Calu3 (cell line): ENCODE measurements at regions not wholly inside any gene's neighbourhood (a gene's known extent, or its start where the extent isn't known, plus 50 kb on each side); places are given as distances from the start of the nearest gene placed in this dataset.

ENCODE experiments used
- BruUV-seq: library from RNA; stranded (reverse); fragments of 400-500 nt; replicated peaks from 2 replicates; lab custom pipeline; 2021; lab: Mats Ljungman, UMichigan
- CTCF ChIA-PET: fragments of 300-600 bp; sonication (Branson Sonifier 250); formaldehyde crosslinking; loops from one replicate; lab custom pipeline; 2022; ENCODE audit warnings: antibody characterized with exemption; lab: Charles Lee
- DNase-seq: peaks from one replicate; pipeline ENCODE4 v3.0.0; 2022
- H3K27ac Mint-ChIP-seq: one replicate; pipeline ENCODE4 v1.8.0; 2022; ENCODE audit warnings: mixed read lengths; ENCODE audit not compliant: unreplicated experiment
- H3K27me3 Mint-ChIP-seq: one replicate; pipeline ENCODE4 v1.8.0; 2022; ENCODE audit warnings: mixed read lengths; ENCODE audit not compliant: unreplicated experiment
- H3K36me3 Mint-ChIP-seq: one replicate; pipeline ENCODE4 v1.8.0; 2022; ENCODE audit warnings: mild to moderate bottlenecking, moderate library complexity, mixed read lengths; ENCODE audit not compliant: insufficient read depth, unreplicated experiment
- H3K4me1 Mint-ChIP-seq: one replicate; pipeline ENCODE4 v1.8.0; 2022; ENCODE audit warnings: mild to moderate bottlenecking, low read depth, mixed read lengths; ENCODE audit not compliant: unreplicated experiment
- H3K4me3 Mint-ChIP-seq: one replicate; pipeline ENCODE4 v1.8.0; 2022; ENCODE audit warnings: mild to moderate bottlenecking, low read depth, moderate library complexity, mixed read lengths; ENCODE audit not compliant: unreplicated experiment
- H3K9me3 Mint-ChIP-seq: one replicate; pipeline ENCODE4 v1.8.0; 2022; ENCODE audit warnings: low read depth, mixed read lengths; ENCODE audit not compliant: unreplicated experiment
- CTCF ChIP-seq: fragments of 200-600 bp; IDR thresholded peaks from one replicate; pipeline ENCODE4 v1.8.0; 2022; ENCODE audit warnings: antibody characterized with exemption; ENCODE audit not compliant: unreplicated experiment
- intact Hi-C: fragments of 100-400 bp; cut with micrococcal nuclease; formaldehyde crosslinking; loops from one replicate; pipeline ENCODE4 v1.10.0; 2022; ENCODE audit not compliant: unreplicated experiment

DNA sequence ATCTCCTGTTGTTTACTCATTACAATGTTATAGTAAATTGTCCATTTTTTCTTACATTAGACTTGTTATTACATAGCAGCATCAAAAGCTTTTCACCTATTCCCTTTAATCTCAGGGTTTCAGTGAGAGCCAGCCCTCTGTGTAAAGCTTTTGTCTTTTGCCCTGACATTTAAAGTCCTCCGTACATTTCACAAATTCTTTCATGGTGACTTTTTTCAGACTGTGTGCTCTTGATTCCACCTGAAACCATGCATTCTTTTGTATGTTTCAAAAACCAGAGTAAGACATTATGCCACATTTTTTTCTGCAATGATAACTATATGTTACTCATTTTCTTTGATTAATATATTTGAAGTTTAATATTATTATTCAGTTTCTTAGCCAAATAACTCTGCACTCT is 781.4 kb upstream of the ROBO1 start:
- H3K27me3 Mint-ChIP-seq = no peaks in the 10 kb centered on the region
- intact Hi-C loops = no loop called here
- H3K4me1 Mint-ChIP-seq = no peaks in the 10 kb centered on the region
- no peaks in the 10 kb centered on the region for H3K9me3 Mint-ChIP-seq
- no peak for DNase-seq
- CTCF ChIA-PET = no interaction called here
- TF ChIP-seq CTCF = no peak
- no peak overlapping the region for H3K27ac Mint-ChIP-seq
- H3K4me3 Mint-ChIP-seq = no peak overlapping the region
- H3K36me3 Mint-ChIP-seq = no peaks in the 10 kb centered on the region
- no TSS peak for BruUV-seq

- H3K27me3 Mint-ChIP-seq = no peaks in the 10 kb centered on the region
- no TSS peak for BruUV-seq
- peaks cover 3% of the 10 kb centered on the region for H3K9me3 Mint-ChIP-seq
- intact Hi-C loops = no loop called here
- H3K27ac Mint-ChIP-seq = no peak overlapping the region
- CTCF ChIA-PET = no interaction called here
- no peak for DNase-seq
- no peaks in the 10 kb centered on the region for H3K36me3 Mint-ChIP-seq
- no peak for TF ChIP-seq CTCF
- no peak overlapping the region for H3K4me3 Mint-ChIP-seq
- no peaks in the 10 kb centered on the region for H3K4me1 Mint-ChIP-seq
Observed at GRCh38 chr3:80543154-80543553, 775.4 kb upstream of the ROBO1 start.

DNA sequence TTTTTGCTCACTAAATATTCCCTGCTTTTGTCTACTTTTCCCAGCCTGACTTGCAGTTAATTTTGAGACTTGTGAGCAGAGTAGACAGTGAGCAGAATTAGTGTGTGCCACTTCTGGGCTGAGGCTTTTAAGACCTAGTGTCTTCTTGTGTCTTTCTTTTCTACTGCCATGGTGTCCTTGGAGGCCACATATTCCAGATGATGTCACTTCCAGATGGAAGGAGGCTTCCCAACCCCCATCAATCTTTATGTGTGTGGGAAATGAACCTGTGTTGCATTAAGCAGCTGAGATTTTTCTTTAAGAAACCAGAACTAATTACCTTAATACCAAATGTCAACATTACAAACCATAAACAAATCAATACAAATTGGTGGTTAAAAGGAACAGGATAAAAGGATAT is 774.7 kb upstream of the ROBO1 start:
- no peaks in the 10 kb centered on the region for H3K4me1 Mint-ChIP-seq
- H3K27ac Mint-ChIP-seq = no peak overlapping the region
- TF ChIP-seq CTCF = no peak
- H3K4me3 Mint-ChIP-seq = no peak overlapping the region
- intact Hi-C loops = no loop called here
- H3K27me3 Mint-ChIP-seq = no peaks in the 10 kb centered on the region
- no peak for DNase-seq
- BruUV-seq = no TSS peak
- no peaks in the 10 kb centered on the region for H3K36me3 Mint-ChIP-seq
- peaks cover 3% of the 10 kb centered on the region for H3K9me3 Mint-ChIP-seq
- CTCF ChIA-PET = no interaction called here

- CTCF ChIA-PET = no interaction called here
- BruUV-seq = no TSS peak
- Mint-ChIP-seq H3K36me3 (no peaks in the 10 kb centered on the region), H3K4me3 (no peak overlapping the region), H3K27ac (no peak overlapping the region), H3K27me3 (no peaks in the 10 kb centered on the region), H3K4me1 (no peaks in the 10 kb centered on the region), H3K9me3 (peaks cover 3% of the 10 kb centered on the region)
- intact Hi-C loops = no loop called here
- no peak for DNase-seq
- no peak for TF ChIP-seq CTCF
Observed at GRCh38 chr3:80537680-80538079, 769.9 kb upstream of the ROBO1 start.

DNA sequence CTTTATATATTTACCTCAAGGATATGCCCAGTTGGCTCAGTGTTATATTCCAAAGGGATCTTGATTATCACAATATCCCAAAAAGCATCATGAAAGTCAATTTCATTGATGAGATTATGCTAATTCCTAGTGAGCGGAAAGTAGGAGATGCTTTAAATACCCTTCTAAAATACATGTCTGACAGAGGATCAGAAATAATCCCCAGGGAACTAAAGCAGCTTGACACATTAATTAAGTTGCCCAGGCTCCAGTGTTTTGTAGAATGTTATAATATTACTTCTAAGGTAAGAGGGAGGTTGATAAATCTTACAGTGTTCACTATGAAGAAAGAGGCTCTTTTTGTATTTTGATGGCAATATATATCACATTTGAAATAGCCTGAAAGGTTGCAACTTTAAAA is 767.5 kb upstream of the ROBO1 start:
- H3K27ac Mint-ChIP-seq = no peak overlapping the region
- no peaks in the 10 kb centered on the region for H3K36me3 Mint-ChIP-seq
- intact Hi-C loops = no loop called here
- H3K4me1 Mint-ChIP-seq = no peaks in the 10 kb centered on the region
- TF ChIP-seq CTCF = no peak
- no peak overlapping the region for H3K4me3 Mint-ChIP-seq
- BruUV-seq = no TSS peak
- CTCF ChIA-PET = no interaction called here
- H3K27me3 Mint-ChIP-seq = no peaks in the 10 kb centered on the region
- H3K9me3 Mint-ChIP-seq = peaks cover 3% of the 10 kb centered on the region
- no peak for DNase-seq
